ENCODE measurements at regions not wholly inside any gene's neighbourhood (a gene's known extent, or its start where the extent isn't known, plus 50 kb on each side); places are given as distances from the start of the nearest gene placed in this dataset.

- DNase-seq, result no peak
Observed at GRCh38 chr5:106163233-106163632, 1507.5 kb downstream of the EFNA5 start.

GRCh38 chr5:106159616-106160015 lies 1511.1 kb downstream of the EFNA5 start:
- no peak for DNase-seq

- DNase-seq, result no peak
Observed at GRCh38 chr5:106154280-106154716, 1516.4 kb downstream of the EFNA5 start.

- no peak for DNase-seq
Observed at GRCh38 chr5:106152569-106152968, 1518.2 kb downstream of the EFNA5 start.

GRCh38 chr5:106142116-106142515 lies 1528.6 kb downstream of the EFNA5 start:
- DNase-seq, result no peak

GRCh38 chr5:106140101-106140500 lies 1530.6 kb downstream of the EFNA5 start:
- DNase-seq, result no peak

GRCh38 chr5:106136061-106136460 lies 1534.7 kb downstream of the EFNA5 start:
- DNase-seq, result no peak

- no peak for DNase-seq
Observed at GRCh38 chr5:106135473-106135872, 1535.3 kb downstream of the EFNA5 start.

GRCh38 chr5:106134549-106134948 lies 1536.2 kb downstream of the EFNA5 start:
- no peak for DNase-seq

- DNase-seq, result no peak
Observed at GRCh38 chr5:106127985-106128384, 1542.8 kb downstream of the EFNA5 start.

- DNase-seq, result no peak
Observed at GRCh38 chr5:106127341-106127781, 1543.4 kb downstream of the EFNA5 start.

GRCh38 chr5:106121972-106122605 lies 1548.6 kb downstream of the EFNA5 start:
- peak; percentile 26 for DNase-seq

- no peak for DNase-seq
Observed at GRCh38 chr5:106116682-106117081, 1554.1 kb downstream of the EFNA5 start.

- no peak for DNase-seq
Observed at GRCh38 chr5:106113922-106114321, 1556.8 kb downstream of the EFNA5 start.

- DNase-seq, result no peak
Observed at GRCh38 chr5:106106384-106106783, 1564.4 kb downstream of the EFNA5 start.

GRCh38 chr5:106097340-106097739 lies 1573.4 kb downstream of the EFNA5 start:
- no peak for DNase-seq

- DNase-seq, result no peak
Observed at GRCh38 chr5:106094839-106095238, 1575.9 kb downstream of the EFNA5 start.

- no peak for DNase-seq
Observed at GRCh38 chr5:106094204-106094607, 1576.5 kb downstream of the EFNA5 start.

- DNase-seq, result no peak
Observed at GRCh38 chr5:106093134-106093533, 1577.6 kb downstream of the EFNA5 start.

- no peak for DNase-seq
Observed at GRCh38 chr5:106092455-106092854, 1578.3 kb downstream of the EFNA5 start.

GRCh38 chr5:106089073-106089472 lies 1581.7 kb downstream of the EFNA5 start:
- DNase-seq, result no peak

GRCh38 chr5:106088462-106088861 lies 1582.3 kb downstream of the EFNA5 start:
- no peak for DNase-seq

GRCh38 chr5:106086352-106086751 lies 1584.4 kb downstream of the EFNA5 start:
- no peak for DNase-seq

- DNase-seq, result no peak
Observed at GRCh38 chr5:106085556-106085955, 1585.2 kb downstream of the EFNA5 start.

- no peak for DNase-seq
Observed at GRCh38 chr5:106085136-106085535, 1585.6 kb downstream of the EFNA5 start.
